Activated gamma-delta T cell treated with anti-CD3 and anti-CD28 coated beads, Interleukin-2, amount 50 U/mL, for 16 hours (primary cell): ENCODE measurements at regions not wholly inside any gene's neighbourhood (a gene's known extent, or its start where the extent isn't known, plus 50 kb on each side); places are given as distances from the start of the nearest gene placed in this dataset.

ENCODE experiments used
- DNase-seq: peaks from one replicate; pipeline ENCODE4 v3.0.0-alpha.2; 2020; ENCODE audit warnings: low read depth

- DNase-seq: no peak
Observed at GRCh38 chr6:163835439-163836171, 421.1 kb downstream of the QKI start.

GRCh38 chr6:163834226-163834970 lies 419.9 kb downstream of the QKI start:
- DNase-seq: no peak

GRCh38 chr6:163831736-163832135 lies 417.2 kb downstream of the QKI start:
- DNase-seq: no peak

GRCh38 chr6:163830641-163831040 lies 416.1 kb downstream of the QKI start:
- DNase-seq: no peak

- DNase-seq: no peak
Observed at GRCh38 chr6:163828038-163828795, 413.7 kb downstream of the QKI start.

- no peak for DNase-seq
Observed at GRCh38 chr6:163827143-163827542, 412.6 kb downstream of the QKI start.

- no peak for DNase-seq
Observed at GRCh38 chr6:163826629-163827028, 412.1 kb downstream of the QKI start.

- no peak for DNase-seq
Observed at GRCh38 chr6:163825033-163825432, 410.5 kb downstream of the QKI start.

GRCh38 chr6:163823577-163823976 lies 409.1 kb downstream of the QKI start:
- DNase-seq: no peak

GRCh38 chr6:163820745-163821458 lies 406.4 kb downstream of the QKI start:
- DNase-seq: no peak

GRCh38 chr6:163820171-163820570 lies 405.7 kb downstream of the QKI start:
- DNase-seq: no peak

GRCh38 chr6:163818719-163819118 lies 404.2 kb downstream of the QKI start:
- no peak for DNase-seq

GRCh38 chr6:163816441-163816840 lies 401.9 kb downstream of the QKI start:
- no peak for DNase-seq

GRCh38 chr6:163815796-163816195 lies 401.3 kb downstream of the QKI start:
- DNase-seq: no peak

GRCh38 chr6:163814494-163815364 lies 400.2 kb downstream of the QKI start:
- DNase-seq: no peak

- no peak for DNase-seq
Observed at GRCh38 chr6:163813979-163814493, 399.5 kb downstream of the QKI start.

- DNase-seq: no peak
Observed at GRCh38 chr6:163811317-163811716, 396.8 kb downstream of the QKI start.

- no peak for DNase-seq
Observed at GRCh38 chr6:163809364-163809763, 394.8 kb downstream of the QKI start.

GRCh38 chr6:163808871-163809270 lies 394.4 kb downstream of the QKI start:
- DNase-seq: no peak

GRCh38 chr6:163808231-163808630 lies 393.7 kb downstream of the QKI start:
- DNase-seq: no peak
